ENCODE measurements at regions not wholly inside any gene's neighbourhood (a gene's known extent, or its start where the extent isn't known, plus 50 kb on each side); places are given as distances from the start of the nearest gene placed in this dataset.

- Histone ChIP-seq H3K9me3 (peaks cover 0 to 2% of the 10 kb centered on the region in 2 donors), H3K27me3 (no peaks in the 10 kb centered on the region), H3K27ac (no peak overlapping the region), H3K36me3 (no peaks in the 10 kb centered on the region), H3K4me3 (no peak overlapping the region), H3K4me1 (no peaks in the 10 kb centered on the region)
- intact Hi-C loops (cut with DNase I): no loop called here
- no peak for TF ChIP-seq CTCF (IDR thresholded peaks at IDR 0.05)
- no peak for DNase-seq
- ATAC-seq: no peak
Observed at GRCh38 chr2:83240611-83241010, 1218.5 kb downstream of the SUCLG1 start.

DNA sequence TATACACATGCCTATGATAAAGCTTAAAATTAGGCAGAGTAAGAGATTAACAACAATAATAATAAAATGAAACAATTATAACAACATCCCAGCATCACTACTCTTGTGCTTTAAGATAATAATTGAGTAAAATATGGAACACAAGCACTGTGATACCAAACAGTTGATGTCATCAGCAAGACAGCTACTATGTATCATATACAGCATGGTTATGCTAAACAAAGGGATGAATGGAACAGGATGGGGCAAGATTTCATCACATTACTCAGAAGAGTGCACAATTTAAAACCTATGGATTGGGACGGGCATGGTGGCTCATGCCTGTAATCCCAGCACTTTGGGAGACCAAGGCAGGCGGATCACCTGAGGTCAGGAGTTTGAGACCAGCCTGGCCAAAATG lies 1221.0 kb downstream of the SUCLG1 start:
- ATAC-seq (no peak), DNase-seq (no peak)
- H3K27me3 ChIP-seq: no peaks in the 10 kb centered on the region
- H3K4me3 ChIP-seq: no peak overlapping the region
- H3K4me1 ChIP-seq: no peaks in the 10 kb centered on the region
- H3K9me3 ChIP-seq: no peaks in the 10 kb centered on the region
- TF ChIP-seq CTCF (IDR thresholded peaks at IDR 0.05): no peak
- intact Hi-C loops (cut with DNase I): no loop called here
- no peaks in the 10 kb centered on the region for H3K36me3 ChIP-seq
- no peak overlapping the region for H3K27ac ChIP-seq

- DNase-seq: no peak
- no peak overlapping the region for H3K27ac ChIP-seq
Observed at GRCh38 chr2:83234246-83234645, 1224.8 kb downstream of the SUCLG1 start.

GRCh38 chr2:83233781-83234180 lies 1225.3 kb downstream of the SUCLG1 start:
- no peaks in the 10 kb centered on the region for H3K27me3 ChIP-seq
- intact Hi-C loops (cut with DNase I): no loop called here
- H3K27ac ChIP-seq: no peak overlapping the region
- no peaks in the 10 kb centered on the region for H3K9me3 ChIP-seq
- ATAC-seq (no peak), DNase-seq (no peak)
- no peaks in the 10 kb centered on the region for H3K4me1 ChIP-seq
- no peak overlapping the region for H3K4me3 ChIP-seq
- no peaks in the 10 kb centered on the region for H3K36me3 ChIP-seq
- TF ChIP-seq CTCF (IDR thresholded peaks at IDR 0.05): no peak

More at GRCh38 chr2:83234246-83234645, 1224.8 kb downstream of the SUCLG1 start:
- Histone ChIP-seq H3K27me3 (no peaks in the 10 kb centered on the region), H3K4me3 (no peak overlapping the region), H3K36me3 (no peaks in the 10 kb centered on the region), H3K9me3 (no peaks in the 10 kb centered on the region), H3K4me1 (no peaks in the 10 kb centered on the region)
- TF ChIP-seq CTCF (IDR thresholded peaks at IDR 0.05): no peak
- intact Hi-C loops (cut with DNase I): no loop called here
- no peak for ATAC-seq

DNA sequence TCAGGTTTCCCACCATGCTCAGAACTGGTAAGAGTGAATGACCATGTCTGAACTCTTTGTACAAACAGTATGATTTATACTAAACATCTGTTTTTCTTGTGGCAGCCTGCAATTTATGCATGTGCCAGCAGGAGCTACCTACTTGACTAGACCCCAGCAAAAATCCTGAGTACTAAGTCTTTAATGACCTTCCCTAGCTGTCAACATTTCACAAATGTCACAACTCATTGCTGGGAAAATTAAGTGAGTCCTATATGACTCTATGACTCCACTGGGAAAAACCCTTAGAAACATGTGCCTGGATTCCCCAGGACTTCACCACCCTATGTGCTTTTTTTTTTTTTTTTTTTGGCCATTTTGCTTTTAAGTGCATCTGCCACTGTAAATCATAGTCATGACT lies 1225.8 kb downstream of the SUCLG1 start:
- no peak for TF ChIP-seq CTCF (IDR thresholded peaks at IDR 0.05)
- H3K9me3 ChIP-seq: no peaks in the 10 kb centered on the region
- no peaks in the 10 kb centered on the region for H3K4me1 ChIP-seq
- ATAC-seq (no peak), DNase-seq (no peak)
- H3K36me3 ChIP-seq: no peaks in the 10 kb centered on the region
- no peak overlapping the region for H3K27ac ChIP-seq
- H3K4me3 ChIP-seq: no peak overlapping the region
- no peaks in the 10 kb centered on the region for H3K27me3 ChIP-seq
- intact Hi-C loops (cut with DNase I): no loop called here

Data from left lung (tissue), 4 donors.